ENCODE measurements at regions not wholly inside any gene's neighbourhood (a gene's known extent, or its start where the extent isn't known, plus 50 kb on each side); places are given as distances from the start of the nearest gene placed in this dataset.
"Not testable (repeated sequence)": the region's sequence is repeated elsewhere in the genome, so short reads cannot be mapped to it uniquely, and the experiment has no call there.

DNA sequence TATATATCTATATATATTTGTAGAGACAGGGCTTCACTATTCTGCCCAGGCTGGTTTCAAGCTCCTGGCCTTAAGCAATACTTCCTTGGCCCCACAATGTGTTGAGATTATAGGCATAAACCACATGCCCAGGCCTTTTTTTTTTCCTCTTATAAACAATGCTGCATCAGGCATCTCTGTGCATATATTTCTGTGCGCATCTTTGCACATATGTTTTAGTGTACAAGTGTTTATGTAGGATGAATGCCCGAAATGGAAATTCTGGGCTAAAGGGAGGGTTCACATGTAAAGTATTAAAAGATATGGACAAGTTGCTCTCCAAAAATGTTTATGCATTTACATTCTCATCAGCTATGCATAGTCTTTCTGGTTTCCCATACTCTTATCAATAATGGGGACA lies 183.2 kb upstream of the SPRED2 start:
- no peaks in the 10 kb centered on the region for H3K9me3 Mint-ChIP-seq
- H3K27ac Mint-ChIP-seq = no peak overlapping the region
- no peaks in the 10 kb centered on the region for H3K36me3 Mint-ChIP-seq (ENCODE audit: low read depth)
- ChIA-PET POLR2A (no interaction called here), CTCF (interaction anchor here (0.6 kb wide), 1 partner anchor 17 kb away, joined by 3 read pairs; no protein-coding TSS in a partner anchor)
- H3K4me1 Mint-ChIP-seq = no peaks in the 10 kb centered on the region
- H3K27me3 Mint-ChIP-seq = peaks cover 4% of the 10 kb centered on the region
- no peak for DNase-seq
- no peak overlapping the region for H3K4me3 Mint-ChIP-seq

DNA sequence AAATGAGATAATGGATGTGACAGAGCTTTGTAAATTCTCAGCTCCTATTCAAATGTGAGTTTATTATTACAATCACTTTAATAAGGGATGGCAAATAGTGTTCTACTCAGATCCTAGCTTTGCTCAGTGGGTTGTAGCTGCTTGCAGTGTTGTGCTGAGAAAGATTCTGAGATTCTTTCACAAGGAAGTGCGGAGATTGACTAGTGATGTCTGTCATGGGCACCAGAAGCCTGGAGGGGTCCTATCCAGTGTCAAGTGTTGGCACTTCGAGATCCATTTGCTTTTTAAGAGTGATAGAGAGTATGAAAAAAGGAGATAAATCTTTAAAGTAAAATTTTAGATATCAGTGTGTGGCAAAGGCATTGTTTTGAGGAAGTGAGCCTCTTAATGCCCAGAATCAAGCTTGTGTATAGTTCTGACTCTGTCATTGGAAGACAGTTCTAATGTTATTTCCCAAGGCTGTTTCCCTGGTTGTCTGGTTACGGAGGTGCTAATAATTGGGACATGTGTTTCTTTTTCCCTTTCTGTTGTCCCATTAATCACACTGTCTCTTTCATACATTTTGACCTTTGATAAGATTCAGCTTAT lies 181.7 kb upstream of the SPRED2 start:
- no peaks in the 10 kb centered on the region for H3K4me1 Mint-ChIP-seq
- no peak for DNase-seq
- H3K4me3 Mint-ChIP-seq = no peak overlapping the region
- H3K27me3 Mint-ChIP-seq = peaks cover 4% of the 10 kb centered on the region
- CTCF ChIA-PET = no interaction called here
- H3K9me3 Mint-ChIP-seq = no peaks in the 10 kb centered on the region
- H3K36me3 Mint-ChIP-seq (ENCODE audit: low read depth) = no peaks in the 10 kb centered on the region
- POLR2A ChIA-PET = no interaction called here
- H3K27ac Mint-ChIP-seq = no peak overlapping the region

DNA sequence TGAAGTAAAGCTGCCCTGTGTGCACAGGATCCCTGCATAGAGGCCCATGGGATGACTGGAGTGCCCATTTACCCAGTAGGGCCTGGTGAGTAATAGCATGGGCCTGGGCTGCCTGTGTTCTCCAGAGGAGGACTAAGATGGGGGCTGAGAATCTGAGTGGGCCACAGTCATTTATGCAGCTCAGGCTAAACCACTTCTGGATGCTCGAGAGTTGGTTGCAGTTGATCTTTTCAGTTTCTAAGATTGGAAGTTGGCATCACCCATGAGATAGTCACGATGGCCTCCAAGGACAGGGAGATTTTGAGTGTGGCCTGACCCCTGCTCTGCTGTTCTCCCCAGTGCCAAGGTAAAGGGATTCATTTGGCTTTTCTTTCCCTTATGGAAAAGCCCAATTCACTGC lies 179.1 kb upstream of the SPRED2 start:
- peaks cover 4% of the 10 kb centered on the region for H3K27me3 Mint-ChIP-seq
- no peaks in the 10 kb centered on the region for H3K36me3 Mint-ChIP-seq (ENCODE audit: low read depth)
- H3K4me1 Mint-ChIP-seq = peaks cover under 1% of the 10 kb centered on the region
- no peak overlapping the region for H3K4me3 Mint-ChIP-seq
- H3K9me3 Mint-ChIP-seq = no peaks in the 10 kb centered on the region
- ChIA-PET CTCF (no interaction called here), POLR2A (no interaction called here)
- no peak overlapping the region for H3K27ac Mint-ChIP-seq
- DNase-seq = no peak

DNA sequence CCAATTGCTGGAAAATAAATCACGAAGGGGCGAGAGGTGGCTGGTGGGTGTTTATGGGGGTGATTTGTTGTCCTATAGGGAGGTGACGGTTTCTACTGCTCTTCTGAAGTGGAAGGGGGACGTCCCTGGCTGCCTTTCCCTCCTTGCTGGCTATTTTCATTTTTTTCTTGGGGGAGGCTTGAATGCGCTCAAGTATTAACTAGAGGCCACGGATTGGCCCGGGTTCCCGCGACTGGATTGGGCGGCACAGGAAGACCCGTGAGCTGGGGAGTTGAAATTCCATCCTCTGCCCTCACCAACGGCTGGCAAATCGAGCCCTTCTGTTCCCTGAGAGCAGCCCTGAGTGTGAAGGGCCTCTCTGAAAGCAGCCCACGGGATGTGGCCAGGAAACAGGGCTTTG lies 176.5 kb upstream of the SPRED2 start:
- no peak overlapping the region for H3K4me3 Mint-ChIP-seq
- H3K4me1 Mint-ChIP-seq = peaks cover 10% of the 10 kb centered on the region
- DNase-seq = no peak
- H3K27ac Mint-ChIP-seq = no peak overlapping the region
- no peaks in the 10 kb centered on the region for H3K9me3 Mint-ChIP-seq
- H3K36me3 Mint-ChIP-seq (ENCODE audit: low read depth) = no peaks in the 10 kb centered on the region
- peaks cover 3% of the 10 kb centered on the region for H3K27me3 Mint-ChIP-seq
- CTCF ChIA-PET = no interaction called here
- POLR2A ChIA-PET = no interaction called here

DNA sequence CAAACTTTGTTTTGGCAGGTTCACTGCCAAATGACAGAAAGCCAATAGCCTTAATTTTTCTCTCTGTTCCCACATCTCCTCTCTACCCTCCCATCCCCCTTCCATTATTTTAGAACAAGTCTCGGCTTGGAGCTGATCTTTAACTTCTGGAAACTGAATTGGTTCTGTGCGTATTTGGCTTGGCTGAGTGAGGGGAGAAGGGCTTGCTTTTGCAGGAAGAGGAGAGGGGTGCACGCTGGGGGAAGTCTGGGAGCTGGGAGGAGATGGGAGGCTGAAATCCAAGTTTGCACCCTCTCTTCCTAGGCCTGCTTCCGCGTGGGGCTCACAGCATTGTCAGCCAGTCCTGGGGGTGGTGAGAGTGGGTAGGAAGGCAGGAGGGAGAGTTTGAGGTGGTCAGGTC lies 176.1 kb upstream of the SPRED2 start:
- POLR2A ChIA-PET = no interaction called here
- Mint-ChIP-seq H3K4me3 (no peak overlapping the region), H3K27ac (no peak overlapping the region), H3K9me3 (no peaks in the 10 kb centered on the region), H3K36me3 (ENCODE audit: low read depth) (no peaks in the 10 kb centered on the region), H3K27me3 (peaks cover 3% of the 10 kb centered on the region), H3K4me1 (peaks cover 10% of the 10 kb centered on the region)
- no peak for DNase-seq
- CTCF ChIA-PET = no interaction called here

DNA sequence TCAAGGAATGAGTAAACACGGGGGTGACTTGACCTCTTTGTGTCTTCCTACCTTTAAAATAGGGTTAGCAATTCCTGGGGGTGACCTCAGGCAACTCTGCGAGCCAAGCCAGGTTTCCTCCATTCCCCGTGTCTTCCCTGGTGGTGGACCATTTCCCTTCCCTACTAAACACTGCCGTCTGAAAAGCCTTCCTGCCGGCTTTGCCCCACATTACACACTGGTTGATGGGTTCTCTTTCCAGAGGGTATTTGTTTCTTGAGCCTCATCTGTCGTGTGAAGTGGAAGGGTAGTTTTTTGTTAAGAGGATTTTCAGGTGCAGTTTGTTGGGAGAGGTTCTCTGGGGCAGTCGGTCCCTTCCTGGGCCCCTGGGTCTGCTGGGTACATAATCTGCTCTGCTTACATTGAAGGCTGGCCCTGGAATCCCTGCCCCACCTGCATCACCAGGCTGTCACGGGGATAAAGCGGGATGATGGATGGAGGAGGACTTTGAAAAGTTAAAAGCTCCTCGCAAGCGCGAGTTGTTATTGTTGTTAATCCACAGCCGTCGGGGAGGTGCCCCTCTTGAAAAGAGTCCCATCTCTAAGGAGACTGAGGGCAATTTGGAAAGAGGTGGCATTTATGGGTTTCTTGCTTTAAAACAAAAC lies 175.4 kb upstream of the SPRED2 start:
- peaks cover 3% of the 10 kb centered on the region for H3K27me3 Mint-ChIP-seq
- H3K27ac Mint-ChIP-seq = no peak overlapping the region
- ChIA-PET CTCF (no interaction called here), POLR2A (no interaction called here)
- H3K4me1 Mint-ChIP-seq = peaks cover 10% of the 10 kb centered on the region
- no peak overlapping the region for H3K4me3 Mint-ChIP-seq
- DNase-seq = no peak
- no peaks in the 10 kb centered on the region for H3K9me3 Mint-ChIP-seq
- H3K36me3 Mint-ChIP-seq (ENCODE audit: low read depth) = no peaks in the 10 kb centered on the region

DNA sequence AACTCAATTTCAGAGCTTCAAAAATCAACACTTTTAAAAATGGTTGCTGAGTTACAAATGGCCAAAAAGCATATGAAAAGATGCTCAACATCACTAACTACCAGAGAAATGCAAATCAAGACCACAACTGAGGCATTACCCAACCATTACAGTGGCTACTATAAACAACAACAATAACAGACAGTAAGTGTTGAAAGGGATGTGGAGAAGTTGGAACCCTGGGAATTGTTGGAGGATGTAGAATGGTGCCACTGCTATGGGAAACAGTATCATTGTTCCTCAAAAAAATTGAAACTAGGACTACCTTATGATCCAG lies 173.3 kb upstream of the SPRED2 start:
- Mint-ChIP-seq H3K9me3 (no peaks in the 10 kb centered on the region), H3K27ac (no peak overlapping the region), H3K27me3 (peaks cover 3% of the 10 kb centered on the region), H3K4me1 (peaks cover 10% of the 10 kb centered on the region), H3K36me3 (ENCODE audit: low read depth) (no peaks in the 10 kb centered on the region), H3K4me3 (no peak overlapping the region)
- no peak for DNase-seq
- POLR2A ChIA-PET = no interaction called here
- CTCF ChIA-PET = no interaction called here

DNA sequence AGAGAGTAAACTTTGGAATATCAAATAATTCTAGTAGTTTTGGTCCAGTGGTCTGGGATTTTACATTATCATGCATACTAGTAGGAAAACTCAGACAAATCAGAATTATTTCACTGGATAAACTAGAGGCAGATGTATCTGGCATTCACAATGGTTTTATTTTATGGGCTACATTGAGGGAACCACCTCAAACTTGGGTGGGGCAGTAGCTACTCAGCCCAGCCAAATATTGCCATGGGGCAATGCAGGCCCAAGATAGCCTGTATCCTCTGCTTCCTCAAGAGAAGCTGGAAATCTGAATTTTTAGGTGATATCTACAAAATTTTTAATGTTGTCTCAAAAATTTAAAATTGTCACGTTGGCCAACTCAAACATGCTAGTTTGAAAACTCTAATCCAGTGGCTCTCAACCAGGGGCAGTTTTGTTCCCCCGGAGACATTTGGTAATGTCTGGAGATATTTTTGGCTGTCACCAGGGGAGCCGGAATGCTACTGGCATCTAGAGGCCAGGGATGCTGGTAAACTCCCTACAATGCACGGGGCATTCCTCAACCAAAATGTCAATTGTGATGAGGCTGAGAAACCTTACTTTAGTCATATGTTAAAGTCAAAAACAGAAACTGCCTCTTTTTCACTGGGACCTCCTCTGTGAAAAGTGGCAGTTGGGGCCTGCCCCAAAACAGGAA lies 172.8 kb upstream of the SPRED2 start:
- ChIA-PET CTCF (no interaction called here), POLR2A (no interaction called here)
- no peak for DNase-seq
- Mint-ChIP-seq H3K4me3 (no peak overlapping the region), H3K4me1 (peaks cover 10% of the 10 kb centered on the region), H3K27me3 (peaks cover 3% of the 10 kb centered on the region), H3K27ac (no peak overlapping the region), H3K36me3 (ENCODE audit: low read depth) (no peaks in the 10 kb centered on the region), H3K9me3 (no peaks in the 10 kb centered on the region)

DNA sequence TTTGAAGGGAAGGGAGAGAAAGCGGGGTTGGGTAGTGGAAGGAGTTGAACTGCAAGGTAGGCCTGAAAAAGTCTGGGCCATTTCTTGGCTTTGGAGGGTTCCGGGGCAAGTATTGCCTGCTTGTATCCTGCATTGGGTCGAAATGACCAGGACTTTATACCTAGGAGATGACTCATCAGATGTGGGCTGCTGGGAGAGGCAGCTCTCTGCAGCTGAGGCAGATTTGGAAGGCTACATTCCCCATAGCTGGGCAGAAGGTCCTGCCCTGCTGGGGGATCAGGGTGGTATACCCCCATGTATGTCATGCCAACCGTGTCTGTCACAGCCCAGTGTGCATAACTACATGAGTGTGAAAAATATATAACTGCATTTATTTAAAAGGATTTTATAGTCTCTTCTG lies 171.8 kb upstream of the SPRED2 start:
- Mint-ChIP-seq H3K4me3 (no peak overlapping the region), H3K27me3 (peaks cover 5% of the 10 kb centered on the region), H3K9me3 (no peaks in the 10 kb centered on the region), H3K27ac (no peak overlapping the region), H3K36me3 (ENCODE audit: low read depth) (no peaks in the 10 kb centered on the region), H3K4me1 (peaks cover 12% of the 10 kb centered on the region)
- ChIA-PET CTCF (no interaction called here), POLR2A (no interaction called here)
- DNase-seq = no peak

DNA sequence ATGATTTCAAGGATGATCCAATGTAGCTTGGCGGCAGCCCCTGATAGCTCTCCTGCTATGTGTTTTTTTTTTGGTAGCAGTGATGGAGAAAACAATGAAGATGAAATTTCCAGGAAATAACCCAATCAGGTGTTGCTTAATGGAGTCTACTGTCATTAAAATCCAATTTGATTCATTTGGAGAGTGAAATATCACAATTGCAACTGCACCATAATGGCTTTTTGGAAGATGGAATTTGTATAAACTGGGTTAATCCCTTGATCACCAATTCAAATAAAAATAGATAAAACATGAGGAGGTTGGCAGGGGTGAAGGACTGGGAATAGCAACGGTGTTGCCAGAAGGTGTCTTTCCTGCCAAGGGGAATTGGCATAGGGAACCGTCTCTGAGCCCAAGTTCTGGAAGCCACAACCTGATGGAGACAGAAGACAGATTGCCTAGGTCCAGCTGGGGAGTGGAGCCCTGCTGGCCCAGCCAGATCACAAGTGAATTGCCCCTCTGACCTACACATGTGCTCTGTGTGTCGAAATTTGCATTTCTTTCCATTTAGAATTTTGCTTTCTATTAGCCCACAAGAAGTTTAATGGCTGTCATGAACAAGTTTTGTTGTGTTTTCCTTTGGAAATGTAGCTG lies 170.3 kb upstream of the SPRED2 start:
- ChIA-PET POLR2A (no interaction called here), CTCF (no interaction called here)
- DNase-seq = no peak
- H3K4me1 Mint-ChIP-seq = peaks cover 12% of the 10 kb centered on the region
- no peaks in the 10 kb centered on the region for H3K9me3 Mint-ChIP-seq
- peaks cover 2% of the 10 kb centered on the region for H3K27me3 Mint-ChIP-seq
- no peak overlapping the region for H3K27ac Mint-ChIP-seq
- no peaks in the 10 kb centered on the region for H3K36me3 Mint-ChIP-seq (ENCODE audit: low read depth)
- H3K4me3 Mint-ChIP-seq = no peak overlapping the region

DNA sequence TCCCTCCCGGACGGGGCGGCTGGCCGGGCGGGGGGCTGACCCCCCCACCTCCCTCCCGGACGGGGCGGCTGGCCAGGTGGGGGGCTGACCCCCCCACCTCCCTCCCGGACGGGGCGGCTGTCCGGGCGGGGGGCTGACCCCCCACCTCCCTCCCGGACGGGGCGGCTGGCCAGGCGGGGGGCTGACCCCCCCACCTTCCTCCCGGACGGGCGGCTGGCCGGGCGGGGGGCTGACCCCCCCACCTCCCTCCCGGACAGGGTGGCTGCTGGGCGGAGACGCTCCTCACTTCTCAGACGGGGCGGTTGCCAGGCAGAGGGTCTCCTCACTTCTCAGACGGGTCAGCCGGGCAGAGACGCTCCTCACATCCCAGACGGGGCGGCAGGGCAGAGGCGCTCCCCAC lies 168.5 kb upstream of the SPRED2 start:
- H3K9me3 Mint-ChIP-seq; CTCF ChIA-PET; H3K27me3 Mint-ChIP-seq; H3K4me1 Mint-ChIP-seq; H3K36me3 Mint-ChIP-seq (ENCODE audit: low read depth); H3K4me3 Mint-ChIP-seq; DNase-seq; H3K27ac Mint-ChIP-seq; POLR2A ChIA-PET: not testable (repeated sequence)

DNA sequence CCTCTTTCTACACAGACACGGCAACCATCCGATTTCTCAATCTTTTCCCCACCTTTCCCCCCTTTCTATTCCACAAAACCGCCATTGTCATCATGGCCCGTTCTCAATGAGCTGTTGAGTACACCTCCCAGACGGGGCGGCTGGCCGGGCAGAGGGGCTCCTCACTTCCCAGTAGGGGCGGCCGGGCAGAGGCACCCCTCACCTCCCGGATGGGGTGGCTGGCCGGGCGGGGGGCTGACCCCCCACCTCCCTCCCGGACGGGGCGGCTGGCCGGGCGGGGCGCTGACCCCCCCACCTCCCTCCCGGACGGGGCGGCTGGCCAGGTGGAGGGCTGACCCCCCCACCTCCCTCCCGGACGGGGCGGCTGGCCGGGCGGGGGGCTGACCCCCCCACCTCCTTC lies 168.0 kb upstream of the SPRED2 start:
- H3K36me3 Mint-ChIP-seq (ENCODE audit: low read depth); DNase-seq; POLR2A ChIA-PET; H3K27ac Mint-ChIP-seq; H3K9me3 Mint-ChIP-seq; CTCF ChIA-PET; H3K4me3 Mint-ChIP-seq; H3K4me1 Mint-ChIP-seq: not testable (repeated sequence)
- peaks cover 12% of the 10 kb centered on the region for H3K27me3 Mint-ChIP-seq

DNA sequence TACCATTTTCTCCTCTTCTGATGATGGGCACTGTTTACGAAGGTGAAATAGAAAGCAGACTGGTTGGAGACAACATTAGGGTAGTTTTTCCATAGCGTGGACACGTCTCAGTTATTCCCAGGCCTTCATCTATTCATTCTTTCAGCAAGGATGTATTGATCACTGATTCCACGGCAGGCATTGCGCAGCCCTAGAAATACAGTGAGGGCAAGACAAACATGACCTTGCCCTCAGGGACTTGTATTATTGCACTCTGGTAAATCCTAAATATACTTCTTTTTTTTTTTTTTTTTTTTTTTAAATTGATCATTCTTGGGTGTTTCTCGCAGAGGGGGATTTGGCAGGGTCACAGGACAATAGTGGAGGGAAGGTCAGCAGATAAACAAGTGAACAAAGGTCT lies 167.3 kb upstream of the SPRED2 start:
- peaks cover 12% of the 10 kb centered on the region for H3K27me3 Mint-ChIP-seq
- H3K9me3 Mint-ChIP-seq = no peaks in the 10 kb centered on the region
- ChIA-PET CTCF (no interaction called here), POLR2A (no interaction called here)
- peaks cover 2% of the 10 kb centered on the region for H3K4me1 Mint-ChIP-seq
- no peak overlapping the region for H3K27ac Mint-ChIP-seq
- DNase-seq = no peak
- no peaks in the 10 kb centered on the region for H3K36me3 Mint-ChIP-seq (ENCODE audit: low read depth)
- H3K4me3 Mint-ChIP-seq = no peak overlapping the region

DNA sequence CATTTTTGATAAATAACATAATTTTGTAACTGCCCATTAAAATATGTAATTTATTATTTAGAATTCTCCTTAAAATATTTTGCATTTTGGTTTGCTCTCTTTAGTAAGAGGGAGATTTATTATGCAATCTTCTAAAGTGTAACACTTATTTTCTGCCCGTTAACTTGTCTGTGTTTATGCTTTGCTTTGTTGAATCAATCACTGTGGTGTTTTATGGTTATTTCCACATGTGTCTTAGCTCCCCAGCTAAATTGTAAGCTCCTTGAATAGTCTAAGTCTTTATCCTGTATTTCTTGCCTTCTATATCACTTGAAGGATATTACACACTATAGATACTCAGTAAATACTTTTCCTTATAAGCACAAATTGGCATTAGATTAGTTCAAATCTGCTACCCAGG lies 166.6 kb upstream of the SPRED2 start:
- CTCF ChIA-PET = no interaction called here
- H3K27ac Mint-ChIP-seq = no peak overlapping the region
- POLR2A ChIA-PET = no interaction called here
- no peak for DNase-seq
- H3K4me1 Mint-ChIP-seq = peaks cover 2% of the 10 kb centered on the region
- H3K27me3 Mint-ChIP-seq = peaks cover 12% of the 10 kb centered on the region
- H3K9me3 Mint-ChIP-seq = no peaks in the 10 kb centered on the region
- H3K36me3 Mint-ChIP-seq (ENCODE audit: low read depth) = no peaks in the 10 kb centered on the region
- H3K4me3 Mint-ChIP-seq = no peak overlapping the region

Measured in activated CD4-positive, alpha-beta T cell treated with anti-CD3 and anti-CD28 coated beads, Interleukin-2, amount 10 ng/mL, durations not matched to agents 7 days and 5 days (primary cell).